OCI-LY3 (cell line): ENCODE measurements at regions not wholly inside any gene's neighbourhood (a gene's known extent, or its start where the extent isn't known, plus 50 kb on each side); places are given as distances from the start of the nearest gene placed in this dataset.

ENCODE experiments used
- H2AFZ ChIP-seq: fragments of 200-600, 300-600 bp; shearing (Covaris generic); 2 replicates; pipeline ENCODE4 v1.6.0; 2014; ENCODE audit warnings: antibody characterized with exemption, low read depth, low read length
- H3K27ac ChIP-seq: fragments of 200-600, 300-600 bp; sonication (generic); 2 replicates; pipeline ENCODE4 v1.5.1; 2014; ENCODE audit warnings: mild to moderate bottlenecking, low read length, moderate library complexity, mixed read lengths
- H3K27me3 ChIP-seq: fragments of 200-600, 300-600 bp; sonication (generic); 2 replicates; pipeline ENCODE4 v1.6.1; 2014; ENCODE audit warnings: low read depth, low read length, mixed read lengths
- H3K36me3 ChIP-seq: fragments of 200-600, 300-600 bp; sonication (generic); replicated peaks from 2 replicates; pipeline ENCODE3; 2014; ENCODE audit warnings: low read depth, low read length, mixed read lengths
- H3K4me1 ChIP-seq: fragments of 300-600, 200-600 bp; sonication (generic); 2 replicates; pipeline ENCODE4 v1.6.1; 2014; ENCODE audit warnings: low read length, mixed read lengths
- H3K4me2 ChIP-seq: fragments of 200-600, 300-600 bp; sonication (generic); 2 replicates; pipeline ENCODE4 v1.6.1; 2014; ENCODE audit warnings: low read length, mixed read lengths
- H3K4me3 ChIP-seq: fragments of 300-600, 200-600 bp; sonication (generic); 2 replicates; pipeline ENCODE4 v1.5.1; 2014; ENCODE audit warnings: antibody characterized with exemption, mild to moderate bottlenecking, low read length, moderate library complexity
- H3K79me2 ChIP-seq: fragments of 300-600, 200-600 bp; shearing (Covaris generic); 2 replicates; pipeline ENCODE4 v1.6.1; 2014; ENCODE audit warnings: mild to moderate bottlenecking, low read length, mixed read lengths
- H3K9ac ChIP-seq: fragments of 300-600, 200-600 bp; shearing (Covaris generic); 2 replicates; pipeline ENCODE4 v1.6.0; 2014; ENCODE audit warnings: mild to moderate bottlenecking, low read length, moderate library complexity
- H3K9me3 ChIP-seq: fragments of 200-600, 300-600 bp; shearing (Covaris generic); 2 replicates; pipeline ENCODE4 v1.6.1; 2014; ENCODE audit warnings: low read length, mixed read lengths; ENCODE audit not compliant: insufficient read depth
- H4K20me1 ChIP-seq: fragments of 200-600, 300-600 bp; sonication (generic); 2 replicates; pipeline ENCODE4 v1.6.1; 2016; ENCODE audit warnings: low read length, mixed read lengths; ENCODE audit not compliant: insufficient read depth
- EZH2phosphoT487 ChIP-seq: fragments of 200-600 bp; shearing (Covaris generic); IDR thresholded peaks from 2 replicates; pipeline ENCODE4 v1.6.1; 2018; ENCODE audit warnings: antibody characterized with exemption, mixed run types, low read depth
- TF ChIP-seq, protein P1 (sequence below): fragments of 200-600, 300-600 bp; sonication (generic); IDR thresholded peaks from 2 replicates; pipeline ENCODE4 v1.5.1; 2014; ENCODE audit warnings: antibody characterized with exemption, low read length, low read depth

DNA sequence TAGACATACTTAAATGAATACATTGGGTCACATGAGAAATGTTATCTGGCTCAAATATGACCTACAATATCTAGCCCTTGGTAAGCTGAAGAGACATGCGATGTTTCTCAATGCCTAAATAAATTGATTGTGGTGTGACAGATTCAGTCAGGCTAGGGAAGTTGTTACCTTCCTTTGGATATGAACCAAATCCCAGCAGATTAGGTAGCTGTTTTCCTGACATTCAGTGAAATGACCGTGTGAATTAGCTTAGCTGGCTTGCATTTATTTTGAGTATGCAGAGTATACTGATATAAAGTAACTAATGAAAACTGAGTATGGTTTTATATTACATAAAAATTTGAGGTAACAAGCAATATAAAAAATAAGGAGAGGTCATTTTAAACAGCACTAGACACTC lies 288.2 kb downstream of the GJA1 start:
- Histone ChIP-seq H3K4me3 (no peak overlapping the region), H3K27me3 (no peaks in the 10 kb centered on the region), H2AFZ (no peak overlapping the region), H3K9me3 (no peaks in the 10 kb centered on the region), H4K20me1 (no peaks in the 10 kb centered on the region), H3K4me1 (no peaks in the 10 kb centered on the region), H3K36me3 (no peaks in the 10 kb centered on the region), H3K79me2 (no peaks in the 10 kb centered on the region), H3K4me2 (no peak overlapping the region), H3K27ac (no peak overlapping the region), H3K9ac (no peak overlapping the region)
- TF ChIP-seq EZH2phosphoT487 = no peak
- TF ChIP-seq, protein P1, sequence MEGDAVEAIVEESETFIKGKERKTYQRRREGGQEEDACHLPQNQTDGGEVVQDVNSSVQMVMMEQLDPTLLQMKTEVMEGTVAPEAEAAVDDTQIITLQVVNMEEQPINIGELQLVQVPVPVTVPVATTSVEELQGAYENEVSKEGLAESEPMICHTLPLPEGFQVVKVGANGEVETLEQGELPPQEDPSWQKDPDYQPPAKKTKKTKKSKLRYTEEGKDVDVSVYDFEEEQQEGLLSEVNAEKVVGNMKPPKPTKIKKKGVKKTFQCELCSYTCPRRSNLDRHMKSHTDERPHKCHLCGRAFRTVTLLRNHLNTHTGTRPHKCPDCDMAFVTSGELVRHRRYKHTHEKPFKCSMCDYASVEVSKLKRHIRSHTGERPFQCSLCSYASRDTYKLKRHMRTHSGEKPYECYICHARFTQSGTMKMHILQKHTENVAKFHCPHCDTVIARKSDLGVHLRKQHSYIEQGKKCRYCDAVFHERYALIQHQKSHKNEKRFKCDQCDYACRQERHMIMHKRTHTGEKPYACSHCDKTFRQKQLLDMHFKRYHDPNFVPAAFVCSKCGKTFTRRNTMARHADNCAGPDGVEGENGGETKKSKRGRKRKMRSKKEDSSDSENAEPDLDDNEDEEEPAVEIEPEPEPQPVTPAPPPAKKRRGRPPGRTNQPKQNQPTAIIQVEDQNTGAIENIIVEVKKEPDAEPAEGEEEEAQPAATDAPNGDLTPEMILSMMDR = no peak

DNA sequence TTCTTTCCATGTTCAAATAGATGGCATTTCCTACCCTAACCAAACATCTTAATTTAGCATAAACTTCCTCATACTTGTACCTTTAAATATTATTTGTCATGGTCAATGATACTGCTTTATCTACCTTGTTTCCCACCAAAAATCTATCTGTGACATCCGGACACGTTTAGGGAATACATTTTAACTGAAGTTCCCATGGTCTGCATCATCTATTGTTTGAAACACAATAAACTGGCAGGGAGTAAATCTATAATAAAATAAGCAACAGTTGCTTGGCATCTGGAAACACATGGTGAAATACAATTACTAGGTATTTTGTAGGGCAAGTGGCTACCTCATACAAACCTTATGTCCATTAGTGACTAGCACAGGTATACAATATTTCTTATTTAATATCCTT lies 289.1 kb downstream of the GJA1 start:
- H2AFZ ChIP-seq = no peak overlapping the region
- H3K4me1 ChIP-seq = no peaks in the 10 kb centered on the region
- no peak overlapping the region for H3K27ac ChIP-seq
- H3K9me3 ChIP-seq = no peaks in the 10 kb centered on the region
- no peak for TF ChIP-seq EZH2phosphoT487
- TF ChIP-seq, protein P1 = no peak
- H3K27me3 ChIP-seq = no peaks in the 10 kb centered on the region
- H4K20me1 ChIP-seq = no peaks in the 10 kb centered on the region
- no peaks in the 10 kb centered on the region for H3K36me3 ChIP-seq
- no peak overlapping the region for H3K9ac ChIP-seq
- H3K4me3 ChIP-seq = no peak overlapping the region
- H3K4me2 ChIP-seq = no peak overlapping the region
- no peaks in the 10 kb centered on the region for H3K79me2 ChIP-seq

DNA sequence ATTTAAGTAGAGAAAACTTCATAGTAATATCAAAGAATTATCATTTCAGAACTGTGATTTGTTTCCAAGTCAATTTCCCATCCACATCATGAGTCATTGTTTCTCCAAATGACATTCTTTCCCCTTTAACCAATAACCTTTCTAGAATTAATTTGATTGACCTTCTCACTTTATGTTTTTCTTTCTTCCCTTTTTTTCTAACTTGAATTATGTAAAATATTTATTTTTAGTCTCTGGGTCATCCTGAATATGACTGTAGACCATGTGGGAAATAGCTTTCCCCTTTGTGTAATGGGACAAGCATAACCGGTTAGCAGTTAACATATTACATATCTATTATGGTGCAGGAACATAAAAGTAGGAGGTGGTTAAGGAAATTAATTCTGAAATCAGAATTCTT lies 291.1 kb downstream of the GJA1 start:
- Histone ChIP-seq H3K4me2 (no peak overlapping the region), H3K4me3 (no peak overlapping the region), H3K9me3 (no peaks in the 10 kb centered on the region), H3K79me2 (no peaks in the 10 kb centered on the region), H3K4me1 (no peaks in the 10 kb centered on the region), H3K27ac (no peak overlapping the region), H3K9ac (no peak overlapping the region), H3K27me3 (no peaks in the 10 kb centered on the region), H2AFZ (no peak overlapping the region), H3K36me3 (no peaks in the 10 kb centered on the region), H4K20me1 (no peaks in the 10 kb centered on the region)
- TF ChIP-seq, protein P1 = no peak
- no peak for TF ChIP-seq EZH2phosphoT487

DNA sequence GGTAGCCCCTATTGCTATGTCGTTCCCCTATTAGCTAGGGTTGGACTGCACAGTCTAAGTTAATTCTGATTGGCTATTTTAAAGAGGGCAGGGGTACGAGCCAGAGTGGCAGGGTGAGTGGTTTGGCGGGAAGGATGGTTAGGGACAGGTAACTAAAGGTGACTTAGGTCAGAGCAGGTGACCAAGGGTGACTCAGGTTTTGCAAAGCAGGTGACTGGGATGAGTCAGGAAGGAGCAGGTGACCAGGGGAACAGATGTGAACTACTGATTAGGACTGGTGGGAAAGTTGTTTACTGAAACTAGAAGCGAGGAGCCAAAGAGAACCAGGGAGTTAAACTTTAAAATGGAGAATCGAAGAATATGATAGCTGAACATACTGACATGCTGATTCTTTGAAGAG lies 295.2 kb downstream of the GJA1 start:
- no peak overlapping the region for H3K9ac ChIP-seq
- no peak overlapping the region for H3K27ac ChIP-seq
- no peak overlapping the region for H2AFZ ChIP-seq
- H3K27me3 ChIP-seq = no peaks in the 10 kb centered on the region
- H3K4me1 ChIP-seq = no peaks in the 10 kb centered on the region
- no peaks in the 10 kb centered on the region for H4K20me1 ChIP-seq
- no peak for TF ChIP-seq EZH2phosphoT487
- TF ChIP-seq, protein P1 = no peak
- H3K9me3 ChIP-seq = no peaks in the 10 kb centered on the region
- H3K36me3 ChIP-seq = no peaks in the 10 kb centered on the region
- no peak overlapping the region for H3K4me3 ChIP-seq
- no peaks in the 10 kb centered on the region for H3K79me2 ChIP-seq
- no peak overlapping the region for H3K4me2 ChIP-seq
